GM12878 (cell line): ENCODE measurements at regions not wholly inside any gene's neighbourhood (a gene's known extent, or its start where the extent isn't known, plus 50 kb on each side); places are given as distances from the start of the nearest gene placed in this dataset.

ENCODE experiments used
- ATAC-seq: fragments of 200-7000 bp; cut with Tn5 transposase; 3 replicates; pipeline ENCODE4 v1.9.1; 2020; ENCODE audit warnings: mild to moderate bottlenecking, moderate library complexity
- BruUV-seq: library from RNA; stranded (reverse); fragments of 400-500 nt; replicated peaks from 2 replicates; lab custom pipeline; 2021; lab: Mats Ljungman, UMichigan
- CTCF ChIA-PET: fragments of 300-600 bp; sonication (Branson Sonifier 250); formaldehyde crosslinking; extraction: SDS; loops from one replicate; lab custom pipeline; 2021; ENCODE audit warnings: inconsistent platforms; lab: Yijun Ruan, JAX
- POLR2A ChIA-PET: fragments of 350-600 bp; formaldehyde crosslinking; extraction: SDS; loops from one replicate; lab custom pipeline; 2021; ENCODE audit warnings: inconsistent platforms; lab: Charles Lee
- RAD21 ChIA-PET: fragments of 300-600 bp; sonication (Branson Sonifier 250); formaldehyde crosslinking; loops from one replicate; lab custom pipeline; 2023; ENCODE audit warnings: antibody characterized with exemption; ENCODE audit not compliant: unreplicated experiment; lab: Charles Lee
- SMC1A ChIA-PET: fragments of 300-600 bp; sonication (Branson Sonifier 250); formaldehyde crosslinking; loops from one replicate; lab custom pipeline; 2023; ENCODE audit not compliant: unreplicated experiment, uncharacterized antibody; lab: Charles Lee
- DNase-seq: peaks from one replicate; pipeline ENCODE4 v3.0.0-alpha.2; 2011; ENCODE audit warnings: low read depth, low spot score
- FAIRE-seq: peaks from 3 replicates; lab custom pipeline; 2011; peaks lifted over from hg19 to GRCh38; lab: Jason Lieb, UNC
- H2AFZ ChIP-seq: 2 replicates; pipeline ENCODE4 v1.6.0; 2011; ENCODE audit warnings: low read depth, low read length, control low read depth; ENCODE audit not compliant: control insufficient read depth
- H3K27ac ChIP-seq: 2 replicates; pipeline ENCODE4 v1.5.1; 2011; ENCODE audit warnings: control low read depth; ENCODE audit not compliant: control insufficient read depth, insufficient read depth
- H3K27me3 ChIP-seq, 2 experiments: replicated peaks in 1 of 2; 2 replicates each; pipeline versions ENCODE4 v1.6.0 to v1.6.1; 2011; ENCODE audit warnings: low read length in 1 of 2; ENCODE audit not compliant: control insufficient read depth in 2 of 2, insufficient read depth in 2 of 2
- H3K36me3 ChIP-seq, 2 experiments: 2 replicates each; pipeline ENCODE4 v1.5.1; 2011; ENCODE audit warnings: low read length in 1 of 2; ENCODE audit not compliant: control insufficient read depth in 2 of 2, insufficient read depth in 2 of 2
- H3K4me1 ChIP-seq: 2 replicates; pipeline ENCODE4 v1.6.1; 2011; ENCODE audit warnings: mild to moderate bottlenecking, low read length, moderate library complexity, mixed read lengths; ENCODE audit not compliant: control insufficient read depth, insufficient read depth
- H3K4me2 ChIP-seq: 2 replicates; pipeline ENCODE4 v1.6.0; 2011; ENCODE audit warnings: control low read depth; ENCODE audit not compliant: control insufficient read depth, insufficient read depth
- H3K4me3 ChIP-seq: fragments of 200-600 bp; sonication (generic); 2 replicates; pipeline ENCODE4 v1.5.1; 2016
- H3K79me2 ChIP-seq: 2 replicates; pipeline ENCODE4 v1.6.0; 2011; ENCODE audit warnings: low read length; ENCODE audit not compliant: control insufficient read depth, insufficient read depth
- H3K9ac ChIP-seq: 2 replicates; pipeline ENCODE4 v1.8.0; 2011; ENCODE audit warnings: low read length, control low read depth, mixed read lengths; ENCODE audit not compliant: control insufficient read depth, insufficient read depth
- H3K9me3 ChIP-seq: replicated peaks from 3 replicates; pipeline ENCODE4 v1.5.1; 2011; ENCODE audit warnings: mild to moderate bottlenecking, low read length; ENCODE audit not compliant: control insufficient read depth, insufficient read depth
- H4K20me1 ChIP-seq: 2 replicates; pipeline ENCODE4 v1.6.0; 2011; ENCODE audit not compliant: control insufficient read depth, insufficient read depth
- EED ChIP-seq: sonication (generic); IDR thresholded peaks from 2 replicates; pipeline ENCODE4 v1.6.1; 2016; ENCODE audit warnings: antibody characterized with exemption, low read depth
- IRF3 ChIP-seq: fragments of 450-650 bp; IDR thresholded peaks from 2 replicates; pipeline ENCODE4 v1.6.1; 2014; ENCODE audit warnings: mild to moderate bottlenecking
- IRF5 ChIP-seq: fragments of 450-650 bp; IDR thresholded peaks from 2 replicates; pipeline ENCODE4 v1.6.1; 2017; ENCODE audit warnings: borderline replicate concordance
- MEF2A ChIP-seq: IDR thresholded peaks from 2 replicates; pipeline ENCODE4 v1.6.1; 2011; ENCODE audit warnings: low read depth, mild to moderate bottlenecking, low read length, moderate library complexity; ENCODE audit not compliant: insufficient read depth
- NR2C2 ChIP-seq: IDR thresholded peaks from 2 replicates; pipeline ENCODE4 v1.6.1; 2011; ENCODE audit warnings: borderline replicate concordance, low read depth; ENCODE audit not compliant: control insufficient read depth, insufficient read length
- POU2F2 ChIP-seq: IDR thresholded peaks from 3 replicates; pipeline ENCODE4 v1.6.1; 2011; ENCODE audit warnings: low read depth, mild to moderate bottlenecking, low read length, borderline replicate concordance
- SKIL ChIP-seq: fragments of 450-650 bp; IDR thresholded peaks from 2 replicates; pipeline ENCODE4 v1.6.1; 2017; ENCODE audit warnings: mild to moderate bottlenecking, low read depth, inconsistent platforms; ENCODE audit not compliant: poor library complexity, severe bottlenecking
- ZNF592 ChIP-seq: fragments of 450-650 bp; IDR thresholded peaks from 2 replicates; pipeline ENCODE4 v1.6.1; 2017; ENCODE audit warnings: mild to moderate bottlenecking, moderate library complexity
- WGBS: methylation state at CpG from one replicate; pipeline ENCODE4 v1.1.6; 2016; ENCODE audit warnings: low lambda C conversion rate; ENCODE audit not compliant: insufficient replicate concordance, insufficient coverage; ENCODE audit errors: missing lambda C conversion rate; 5-methylcytosine and 5-hydroxymethylcytosine counted together
- in situ Hi-C: fragments of 300-500 bp; cut with MboI; formaldehyde crosslinking; loops from 9 replicates; pipeline ENCODE4 v1.14.3; 2018; ENCODE audit warnings: mixed read lengths
- intact Hi-C: fragments of 100-400 bp; cut with micrococcal nuclease; formaldehyde crosslinking; loops from one replicate; pipeline ENCODE4 v1.14.2; 2022; ENCODE audit not compliant: unreplicated experiment

- ATAC-seq (no peak), DNase-seq (no peak), FAIRE-seq (no peak)
- ChIA-PET RAD21 (interaction anchor here (0.8 to 1.6 kb wide), 2 partner anchors 8 to 9 kb away, joined by 3 to 4 read pairs; no protein-coding TSS in a partner anchor), POLR2A (no interaction called here), SMC1A (interaction anchor here (0.8 to 1.1 kb wide), 3 partner anchors 11 to 119 kb away, joined by 3 read pairs; no protein-coding TSS in a partner anchor), CTCF (no interaction called here)
- no TSS peak for BruUV-seq
- no peaks in the 10 kb centered on the region for H4K20me1 ChIP-seq
- H3K27ac ChIP-seq: no peak overlapping the region
- H3K9ac ChIP-seq: no peak overlapping the region
- H3K9me3 ChIP-seq: no peaks in the 10 kb centered on the region
- H3K4me1 ChIP-seq: no peaks in the 10 kb centered on the region
- H3K4me2 ChIP-seq: no peak overlapping the region
- H2AFZ ChIP-seq: no peak overlapping the region
- TF ChIP-seq IRF3 (no peak), EED (no peak), POU2F2 (no peak), IRF5 (no peak), MEF2A (no peak), SKIL (no peak), ZNF592 (no peak), NR2C2 (no peak)
- in situ Hi-C loops: no loop called here
- no peaks in the 10 kb centered on the region for H3K36me3 ChIP-seq
- H3K79me2 ChIP-seq: no peaks in the 10 kb centered on the region
- H3K4me3 ChIP-seq: no peak overlapping the region
- no peaks in the 10 kb centered on the region for H3K27me3 ChIP-seq
- intact Hi-C loops: no loop called here
- WGBS: 46% methylated on average over 7 of the region's 7 CpGs
Observed at GRCh38 chr21:20259031-20259867, 739.0 kb upstream of the NCAM2 start.
